GM18870 (cell line): ENCODE measurements at regions not wholly inside any gene's neighbourhood (a gene's known extent, or its start where the extent isn't known, plus 50 kb on each side); places are given as distances from the start of the nearest gene placed in this dataset.
"Not testable (repeated sequence)": the region's sequence is repeated elsewhere in the genome, so short reads cannot be mapped to it uniquely, and the experiment has no call there.

Experiments
- ATAC-seq: cut with Tn5 transposase; IDR thresholded peaks from one replicate; pipeline ENCODE4 v1.9.1; 2021; ENCODE audit warnings: moderate library complexity; ENCODE audit not compliant: unreplicated experiment

DNA sequence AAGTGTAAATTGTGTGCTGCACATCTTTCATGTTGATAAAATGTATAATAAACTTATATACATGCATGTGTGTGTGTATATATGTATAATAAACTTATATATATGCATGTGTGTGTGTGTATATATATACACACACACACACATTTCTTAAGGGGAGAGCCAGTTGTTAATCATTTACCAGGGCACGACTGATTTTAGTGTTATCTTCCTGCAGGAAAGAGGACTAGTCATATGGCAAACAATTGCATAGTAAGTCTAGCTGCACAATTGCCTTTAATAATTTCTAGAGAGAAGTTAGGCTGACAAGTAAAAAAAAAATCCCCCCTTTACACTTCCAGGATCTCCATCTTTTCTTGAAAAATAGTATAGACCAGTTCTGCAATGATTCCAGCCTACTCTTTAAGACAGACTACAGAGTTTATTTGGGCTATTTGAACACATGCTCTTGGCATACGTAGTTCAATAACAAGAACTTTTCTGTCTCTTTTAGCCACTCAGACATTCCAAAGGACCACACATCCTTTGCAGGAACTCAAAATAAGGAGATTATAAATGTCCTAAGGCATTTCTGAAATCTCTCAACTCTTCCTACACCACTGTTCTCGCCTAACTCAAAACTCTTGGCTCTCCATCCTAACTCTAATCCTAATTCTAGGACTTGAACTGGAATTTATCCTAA lies 163.6 kb upstream of the SETMAR start:
- ATAC-seq = peak; percentile 71

DNA sequence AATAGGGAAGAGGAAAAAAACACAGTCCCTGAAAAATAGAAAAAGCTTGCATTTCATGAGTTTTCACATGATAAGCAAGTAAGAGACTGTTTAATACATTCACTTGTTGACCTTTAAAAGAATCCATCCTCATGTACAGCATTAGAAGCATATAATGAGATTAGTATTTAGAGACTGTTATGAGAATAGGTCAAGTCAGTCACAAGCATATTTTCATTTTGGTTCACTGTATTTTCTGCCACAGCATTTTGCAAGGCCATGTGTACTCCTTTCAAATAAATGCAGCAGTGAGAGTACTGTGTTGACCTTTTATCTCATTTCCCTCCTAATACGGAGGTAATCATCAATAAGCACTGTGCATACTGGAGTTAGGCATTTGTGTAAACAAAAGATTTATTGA lies 162.2 kb upstream of the SETMAR start:
- no peak for ATAC-seq

GRCh38 chr3:4147556-4148118 lies 155.5 kb upstream of the SETMAR start:
- ATAC-seq = no peak

DNA sequence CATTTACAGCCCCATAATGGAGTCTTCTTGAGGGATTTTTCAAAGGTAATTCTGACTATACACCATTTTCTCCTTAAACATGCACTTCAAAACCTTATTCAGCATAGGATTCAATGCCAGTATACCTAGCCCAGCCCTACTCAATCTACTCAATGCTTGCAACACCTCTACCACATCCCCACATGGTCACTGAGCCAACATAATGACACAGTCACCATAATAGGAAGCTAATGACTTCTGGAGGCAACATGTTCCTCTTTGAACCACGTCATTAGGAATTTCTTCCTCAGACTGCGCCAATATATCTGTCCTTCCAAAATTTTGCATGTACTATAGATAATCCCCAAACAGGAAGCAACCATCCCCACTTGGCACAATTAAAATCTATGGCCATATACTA lies 153.9 kb upstream of the SETMAR start:
- ATAC-seq = no peak

- ATAC-seq = no peak
These were observed 152.4 kb upstream of the SETMAR start for GRCh38 chr3:4150816-4151215.

DNA sequence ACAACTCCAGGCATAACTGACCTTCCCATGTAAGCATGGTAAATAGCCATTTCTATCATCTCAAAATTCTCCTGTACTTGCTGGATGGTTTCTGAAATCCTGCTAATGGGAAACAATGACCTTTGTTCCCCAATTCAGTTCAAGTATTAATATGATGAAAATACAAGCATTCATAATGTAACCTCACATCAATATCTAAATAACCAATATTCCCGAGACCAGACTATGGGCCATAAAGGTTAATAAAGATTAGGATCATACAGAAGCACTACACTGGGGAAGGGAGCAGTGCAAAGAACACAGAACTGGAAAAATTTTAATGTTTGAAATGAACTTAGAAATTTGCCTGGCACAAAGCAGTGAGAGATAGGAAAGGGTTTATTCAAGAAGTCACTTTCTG lies 151.3 kb upstream of the SETMAR start:
- ATAC-seq = no peak

- no peak for ATAC-seq
These were observed 149.4 kb upstream of the SETMAR start for GRCh38 chr3:4153771-4154170.

- no peak for ATAC-seq
These were observed 144.8 kb upstream of the SETMAR start for GRCh38 chr3:4158329-4158728.

- no peak for ATAC-seq
These were observed 141.1 kb upstream of the SETMAR start for GRCh38 chr3:4162096-4162495.

DNA sequence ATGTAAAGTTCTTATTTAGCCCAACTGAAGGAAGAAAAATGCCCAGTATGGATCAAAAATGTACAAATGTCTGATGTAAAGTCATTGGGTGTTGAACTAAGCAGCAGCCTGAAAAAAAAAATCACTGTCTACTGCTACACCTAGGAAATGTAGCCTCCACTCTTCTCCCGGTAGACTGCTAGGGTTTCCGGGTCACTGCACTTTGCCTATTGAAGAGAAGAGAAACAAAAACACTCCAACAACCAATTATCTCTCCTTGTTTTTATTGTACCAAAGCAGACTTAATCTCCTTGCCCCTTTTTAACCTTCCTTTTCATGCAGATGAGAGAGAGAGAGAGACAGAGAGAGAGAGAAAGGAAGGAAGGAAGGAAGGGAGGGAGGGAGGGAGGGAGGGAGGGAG lies 140.2 kb upstream of the SETMAR start:
- no peak for ATAC-seq

DNA sequence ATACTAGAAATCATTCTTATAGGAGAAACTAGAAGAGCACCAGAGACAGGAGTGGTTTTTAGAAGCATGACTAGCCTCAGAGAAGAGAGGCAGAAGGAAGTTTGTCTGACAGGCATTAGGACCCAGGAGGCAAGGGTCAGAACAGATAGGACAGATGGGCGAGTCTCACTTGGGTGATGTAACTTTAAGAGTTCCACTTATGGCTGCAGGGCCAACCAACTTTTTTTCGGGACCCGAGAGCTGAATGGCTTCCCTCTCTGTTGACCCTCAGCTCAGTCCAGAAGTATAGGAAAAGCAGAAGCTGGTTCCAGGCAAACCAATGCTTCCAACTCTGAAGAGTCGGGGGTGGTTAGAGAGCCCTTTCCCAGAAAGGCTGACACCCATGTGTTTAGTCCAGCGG lies 136.6 kb upstream of the SETMAR start:
- ATAC-seq = no peak

DNA sequence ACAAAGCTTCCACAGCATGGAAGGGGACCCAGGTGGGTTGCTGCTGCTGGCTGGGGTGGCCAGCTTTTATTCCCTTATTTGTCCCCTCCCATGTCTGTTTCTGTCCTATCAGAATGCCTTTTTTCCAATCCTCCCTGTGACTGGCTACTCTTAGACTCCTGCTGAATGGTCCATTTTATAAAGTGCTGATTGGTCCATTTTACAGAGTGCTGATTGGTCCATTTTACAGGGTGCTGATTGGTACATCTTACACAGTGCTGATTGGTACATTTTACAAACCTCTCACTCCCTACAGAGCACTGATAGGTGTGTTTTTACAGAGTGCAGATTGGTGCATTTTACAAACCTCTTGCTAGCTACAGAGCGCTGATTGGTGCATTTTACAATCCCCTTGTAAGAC lies 135.9 kb upstream of the SETMAR start:
- ATAC-seq = not testable (repeated sequence)

DNA sequence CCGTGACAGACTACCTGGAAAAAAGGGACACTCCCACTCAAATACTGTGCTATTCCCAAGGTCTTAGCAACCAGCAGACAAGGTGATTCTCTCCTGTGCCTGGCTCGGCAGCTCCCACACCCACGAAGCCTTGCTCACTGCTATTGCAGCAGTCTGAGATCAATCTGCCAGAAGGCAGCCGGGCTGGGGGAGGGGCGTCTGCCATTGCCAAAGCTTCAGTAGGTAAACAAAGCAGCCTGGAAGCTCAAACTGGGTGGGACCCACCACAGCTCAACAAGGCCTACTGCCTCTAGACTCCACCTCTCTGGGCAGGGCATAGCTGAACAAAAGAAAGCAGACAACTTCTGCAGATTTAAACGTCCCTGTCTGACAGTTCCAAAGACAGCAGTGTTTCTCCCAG lies 128.4 kb upstream of the SETMAR start:
- no peak for ATAC-seq

GRCh38 chr3:4191971-4192370 lies 111.2 kb upstream of the SETMAR start:
- ATAC-seq = no peak

DNA sequence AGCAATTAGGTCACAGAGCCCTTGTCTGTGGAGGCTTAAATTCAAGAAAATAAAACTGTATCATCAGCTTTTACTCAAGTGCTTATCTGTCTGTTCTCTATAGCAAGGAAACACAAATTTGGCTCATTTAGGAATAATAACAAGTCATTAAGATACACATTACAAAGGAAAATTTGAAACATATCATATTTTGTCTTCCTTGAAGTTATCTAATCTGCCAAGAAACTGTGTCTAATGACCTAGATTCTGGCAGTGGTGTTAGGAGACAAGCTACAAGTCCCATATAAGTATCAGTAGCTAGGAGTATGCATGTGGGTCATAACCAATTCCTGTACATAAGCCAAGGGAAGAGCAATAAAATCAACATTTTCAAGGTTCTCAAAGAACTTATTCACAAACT lies 108.2 kb upstream of the SETMAR start:
- ATAC-seq = no peak

- no peak for ATAC-seq
These were observed 106.5 kb upstream of the SETMAR start for GRCh38 chr3:4196506-4197147.

- ATAC-seq = no peak
These were observed 105.5 kb upstream of the SETMAR start for GRCh38 chr3:4197670-4198069.

DNA sequence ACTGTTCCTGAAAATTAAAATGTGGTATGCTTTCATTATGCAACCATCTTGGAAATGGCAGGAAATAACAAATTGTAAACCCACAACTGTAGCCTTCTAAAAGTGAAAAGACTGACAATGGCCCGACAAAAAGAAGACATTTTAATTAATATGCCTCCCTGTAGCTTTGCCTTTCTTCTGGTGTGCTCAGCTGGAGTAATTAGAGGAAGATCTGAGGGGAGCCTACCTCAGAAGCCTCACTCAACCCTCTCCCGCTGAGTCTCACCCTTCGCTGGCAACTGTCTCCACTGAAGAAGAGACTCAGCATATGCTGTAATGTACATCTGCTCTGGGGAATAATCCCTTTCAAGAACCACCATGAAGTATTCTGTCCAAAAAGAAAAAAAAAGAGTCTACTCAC lies 104.7 kb upstream of the SETMAR start:
- ATAC-seq = no peak

DNA sequence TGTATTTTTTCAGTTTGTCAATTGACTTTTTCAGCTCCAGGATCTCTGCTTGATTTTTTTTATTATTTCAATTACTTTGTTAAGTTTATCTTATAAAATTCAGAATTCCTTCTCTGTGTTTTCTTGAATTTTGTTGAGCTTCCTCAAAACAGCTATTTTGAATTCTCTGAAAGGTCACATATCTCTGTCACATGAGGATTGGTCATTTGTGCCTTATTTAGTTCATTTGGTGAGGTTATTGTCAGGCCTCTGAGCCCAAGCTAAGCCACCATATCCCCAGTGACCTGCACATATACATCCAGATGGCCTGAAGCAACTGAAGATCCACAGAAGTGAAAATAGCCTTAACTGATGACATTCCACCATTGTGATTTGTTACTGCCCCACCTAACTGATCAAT lies 98.4 kb upstream of the SETMAR start:
- ATAC-seq = not testable (repeated sequence)

DNA sequence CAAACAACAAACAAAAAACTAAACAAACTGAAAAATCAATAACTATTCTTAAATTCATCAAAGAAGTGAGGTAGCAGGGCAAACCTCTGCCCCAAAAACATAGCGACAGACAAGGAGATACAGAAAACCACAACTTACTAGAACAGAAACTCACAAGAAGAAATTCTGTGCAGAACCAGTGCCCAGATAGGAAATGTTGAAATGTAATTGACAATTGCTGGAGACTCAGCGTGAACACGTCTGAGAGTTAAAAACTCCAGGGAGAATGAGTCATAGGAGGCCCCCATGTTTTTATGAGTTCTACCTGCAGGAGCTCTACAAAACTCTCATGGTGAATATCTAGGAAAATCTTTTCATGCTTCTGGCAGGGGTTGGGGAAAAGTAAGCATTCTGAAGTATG lies 95.5 kb upstream of the SETMAR start:
- ATAC-seq = no peak

GRCh38 chr3:4208556-4208955 lies 94.6 kb upstream of the SETMAR start:
- ATAC-seq = no peak

- no peak for ATAC-seq
These were observed 91.6 kb upstream of the SETMAR start for GRCh38 chr3:4211610-4212009.

GRCh38 chr3:4213420-4213819 lies 89.7 kb upstream of the SETMAR start:
- ATAC-seq = not testable (repeated sequence)
